ENCODE measurements at regions not wholly inside any gene's neighbourhood (a gene's known extent, or its start where the extent isn't known, plus 50 kb on each side); places are given as distances from the start of the nearest gene placed in this dataset.

DNA sequence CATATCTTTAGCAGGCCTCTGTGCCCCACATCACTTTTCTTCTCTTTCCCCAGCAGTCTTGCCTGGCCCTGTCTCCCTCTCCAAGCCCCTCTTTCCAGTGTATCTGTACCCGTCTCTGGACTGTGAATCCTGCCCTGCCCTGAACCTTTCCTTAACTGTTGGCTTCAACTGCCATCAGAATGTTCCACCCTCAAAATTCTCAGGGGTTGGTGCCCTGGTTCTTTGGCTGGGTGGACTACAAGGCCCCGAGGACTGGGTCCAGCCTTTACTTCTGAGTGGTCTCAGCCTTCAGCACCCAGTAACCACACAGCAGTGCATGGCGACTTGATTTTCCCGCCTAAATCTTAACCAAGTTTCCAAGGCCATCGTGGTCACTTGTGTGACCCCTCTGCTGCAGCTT, 333.5 kb upstream of the RGMA start:
- DNase-seq (ENCODE audit: insufficient read length) (no peak), FAIRE-seq (no peak)
- no peak for TF ChIP-seq TAF1 (IDR thresholded peaks at IDR 0.05; ENCODE audit: borderline replicate concordance, low read depth, low read length)
- TF ChIP-seq POLR2AphosphoS5 (IDR thresholded peaks at IDR 0.05; ENCODE audit: low read depth, low read length) = no peak
- TF ChIP-seq POLR2A (IDR thresholded peaks at IDR 0.05; ENCODE audit: low read depth, low read length) = no peak

DNA sequence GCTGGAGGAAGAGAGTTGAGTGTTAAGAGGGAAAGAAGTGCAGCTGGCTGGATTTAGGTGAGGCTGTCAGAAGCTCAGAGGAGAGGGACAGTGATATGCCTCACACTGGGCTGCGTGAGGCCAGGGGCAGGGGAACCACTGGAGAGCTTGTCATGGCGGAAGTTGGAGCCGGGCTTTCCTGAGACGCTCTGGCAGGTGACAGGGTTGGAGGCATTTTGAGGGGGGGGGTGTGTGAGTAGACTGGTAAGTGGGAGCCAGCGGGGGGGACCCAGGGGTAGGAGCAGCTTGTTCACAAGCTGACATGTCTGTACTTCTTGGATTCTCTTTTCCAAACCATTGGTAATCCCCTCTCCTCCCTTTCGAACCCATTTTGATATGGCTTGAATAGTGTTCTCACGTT, 331.5 kb upstream of the RGMA start:
- no peak for FAIRE-seq
- no peak for TF ChIP-seq POLR2AphosphoS5 (IDR thresholded peaks at IDR 0.05; ENCODE audit: low read depth, low read length)
- no peak for TF ChIP-seq TAF1 (IDR thresholded peaks at IDR 0.05; ENCODE audit: borderline replicate concordance, low read depth, low read length)
- no peak for TF ChIP-seq POLR2A (IDR thresholded peaks at IDR 0.05; ENCODE audit: low read depth, low read length)
- no peak for DNase-seq (ENCODE audit: insufficient read length)

DNA sequence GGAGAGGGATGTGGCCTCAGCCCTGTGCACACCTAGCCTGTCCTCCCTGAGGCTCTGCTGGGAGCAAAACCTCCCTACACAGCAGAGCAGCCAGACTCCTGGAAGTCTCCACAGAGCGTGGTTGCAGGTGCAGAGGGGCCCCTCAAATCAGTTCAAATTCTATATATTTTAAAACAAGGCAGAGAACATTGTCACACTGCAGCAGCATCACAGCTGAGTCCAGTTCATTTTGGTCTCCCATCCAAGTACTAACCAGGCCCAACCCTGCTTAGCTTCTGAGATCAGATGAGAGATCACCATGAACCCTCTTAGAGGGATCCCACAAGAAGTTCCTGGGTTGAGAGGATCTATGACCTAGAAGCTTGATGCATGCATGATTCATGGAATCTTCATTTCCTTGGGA, 331.0 kb upstream of the RGMA start:
- DNase-seq (ENCODE audit: insufficient read length) = no peak

DNA sequence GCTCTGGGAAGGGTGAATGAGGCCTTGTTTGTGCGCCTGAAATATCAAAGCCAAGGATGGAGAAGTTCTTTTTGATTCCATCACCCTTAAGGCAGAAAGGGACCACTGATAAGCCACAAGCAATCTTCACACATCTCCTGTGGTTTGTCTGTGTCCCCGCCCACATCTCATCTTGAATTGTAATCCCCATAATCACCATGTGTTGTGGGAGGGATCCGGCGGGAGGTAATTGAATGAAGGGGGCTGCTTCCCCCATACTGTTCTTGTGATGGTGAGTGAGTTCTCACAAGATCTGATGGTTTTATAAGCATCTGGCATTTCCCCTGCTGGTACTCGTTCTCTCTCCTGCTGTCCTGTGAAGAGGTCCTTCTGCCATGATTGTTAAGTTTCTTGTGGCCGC, 329.6 kb upstream of the RGMA start:
- TF ChIP-seq POLR2AphosphoS5 (IDR thresholded peaks at IDR 0.05; ENCODE audit: low read depth, low read length) (no peak), TAF1 (IDR thresholded peaks at IDR 0.05; ENCODE audit: borderline replicate concordance, low read depth, low read length) (no peak), POLR2A (IDR thresholded peaks at IDR 0.05; ENCODE audit: low read depth, low read length) (no peak)

More for the DNA sequence above, 331.0 kb upstream of the RGMA start:
- TF ChIP-seq TAF1 (IDR thresholded peaks at IDR 0.05; ENCODE audit: borderline replicate concordance, low read depth, low read length) (no peak), POLR2AphosphoS5 (IDR thresholded peaks at IDR 0.05; ENCODE audit: low read depth, low read length) (no peak), POLR2A (IDR thresholded peaks at IDR 0.05; ENCODE audit: low read depth, low read length) (no peak)
- no peak for FAIRE-seq

DNA sequence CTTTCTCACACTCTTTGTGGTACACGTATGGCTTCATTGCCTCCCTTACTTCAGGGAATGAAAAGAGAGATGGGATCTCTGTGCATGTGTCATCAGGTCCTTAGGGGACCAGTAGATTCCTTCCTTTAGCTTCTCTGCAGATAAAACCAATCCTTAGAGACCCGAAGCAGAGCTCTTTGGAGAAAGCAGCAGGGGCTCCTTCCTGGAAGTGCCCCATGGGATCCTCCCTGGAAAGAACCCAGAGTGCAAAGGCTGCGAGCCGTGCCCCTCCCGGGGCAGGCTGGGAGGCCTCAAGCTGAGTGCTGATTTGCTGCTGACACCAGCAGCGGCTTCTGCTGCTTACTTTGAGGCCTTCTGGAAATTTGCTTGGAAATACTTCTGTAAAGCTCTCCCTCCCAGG, 328.6 kb upstream of the RGMA start:
- DNase-seq (ENCODE audit: insufficient read length) = no peak
- FAIRE-seq = no peak
- TF ChIP-seq POLR2A (IDR thresholded peaks at IDR 0.05; ENCODE audit: low read depth, low read length) = no peak
- TF ChIP-seq TAF1 (IDR thresholded peaks at IDR 0.05; ENCODE audit: borderline replicate concordance, low read depth, low read length) = no peak

More for the DNA sequence above, 329.6 kb upstream of the RGMA start:
- FAIRE-seq (no peak), DNase-seq (ENCODE audit: insufficient read length) (no peak)

DNA sequence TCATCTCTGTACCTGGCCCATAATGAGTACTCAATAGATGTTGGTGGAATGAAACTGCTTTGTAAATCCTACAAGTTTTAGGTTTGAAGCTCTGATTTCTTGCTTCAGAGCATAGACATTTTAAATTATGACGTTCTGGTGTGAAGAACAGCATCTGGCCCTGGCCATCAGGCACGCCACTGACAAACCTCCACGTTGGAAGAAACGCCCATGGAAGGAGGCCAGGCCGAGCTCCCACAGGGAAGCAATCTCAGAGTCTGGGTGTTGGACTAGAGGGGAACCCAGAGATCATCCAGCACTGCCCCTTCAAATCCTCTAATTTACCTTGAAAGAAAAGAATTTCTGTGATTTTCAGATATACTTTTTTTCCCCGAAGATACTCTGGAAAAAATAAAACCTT, 328.1 kb upstream of the RGMA start:
- TF ChIP-seq POLR2AphosphoS5 (IDR thresholded peaks at IDR 0.05; ENCODE audit: low read depth, low read length) (no peak), TAF1 (IDR thresholded peaks at IDR 0.05; ENCODE audit: borderline replicate concordance, low read depth, low read length) (no peak), POLR2A (IDR thresholded peaks at IDR 0.05; ENCODE audit: low read depth, low read length) (no peak)
- DNase-seq (ENCODE audit: insufficient read length) (no peak), FAIRE-seq (no peak)

DNA sequence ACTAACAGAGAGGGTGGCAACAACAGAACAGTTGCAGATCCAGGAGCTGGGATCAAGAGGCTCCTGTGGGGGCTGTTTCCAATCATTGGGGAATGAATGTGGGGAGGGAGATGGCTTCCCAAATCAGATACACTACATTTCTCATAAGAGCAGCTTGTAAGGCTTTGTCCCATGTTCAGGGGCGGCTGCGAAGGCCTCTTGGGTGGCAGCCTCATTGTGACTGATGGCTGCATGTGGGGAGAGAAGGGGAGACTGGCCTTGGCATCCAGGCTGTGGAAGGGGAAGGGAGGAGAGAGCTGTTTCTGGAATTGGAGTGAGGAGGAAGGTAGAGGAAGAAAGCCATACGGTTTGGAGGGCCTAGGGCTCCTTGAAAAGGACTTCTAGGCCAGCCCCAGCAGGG, 326.6 kb upstream of the RGMA start:
- TF ChIP-seq TAF1 (IDR thresholded peaks at IDR 0.05; ENCODE audit: borderline replicate concordance, low read depth, low read length) = no peak
- TF ChIP-seq POLR2AphosphoS5 (IDR thresholded peaks at IDR 0.05; ENCODE audit: low read depth, low read length) = no peak
- no peak for TF ChIP-seq POLR2A (IDR thresholded peaks at IDR 0.05; ENCODE audit: low read depth, low read length)
- DNase-seq (ENCODE audit: insufficient read length) (no peak), FAIRE-seq (no peak)

DNA sequence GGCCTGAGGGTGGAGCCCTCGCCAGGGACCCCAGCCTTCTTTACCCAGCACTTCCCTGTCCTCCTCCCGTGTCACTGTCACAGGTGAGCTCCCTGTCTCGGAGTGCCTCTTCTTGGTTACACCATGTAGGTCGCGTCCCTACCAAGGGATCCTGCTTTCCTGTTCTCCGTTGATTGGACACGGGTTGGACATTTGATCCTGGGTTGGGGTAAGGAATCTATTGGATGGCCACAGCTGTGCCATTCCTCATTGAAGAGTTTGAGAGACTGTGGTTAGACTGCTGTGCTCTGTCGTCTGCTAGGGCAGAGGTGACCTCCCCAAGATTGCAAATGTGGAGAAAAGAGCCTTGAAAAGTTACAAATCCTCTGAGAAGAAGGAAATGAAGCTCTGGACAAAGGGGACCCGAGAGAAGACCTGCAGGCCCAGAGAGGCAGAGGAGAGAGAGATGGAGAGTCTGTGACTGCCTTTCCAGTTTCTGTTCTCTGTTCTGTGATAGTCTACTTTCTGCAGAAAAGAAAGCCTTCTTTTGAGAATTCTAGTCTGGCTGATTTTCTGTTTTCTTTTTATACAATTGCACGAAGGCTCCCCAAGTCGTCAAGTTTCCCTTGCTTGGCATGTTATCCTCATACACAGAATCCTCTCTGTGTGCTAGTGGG, 325.7 kb upstream of the RGMA start:
- FAIRE-seq (no peak), DNase-seq (ENCODE audit: insufficient read length) (no peak)
- no peak for TF ChIP-seq TAF1 (IDR thresholded peaks at IDR 0.05; ENCODE audit: borderline replicate concordance, low read depth, low read length)
- no peak for TF ChIP-seq POLR2A (IDR thresholded peaks at IDR 0.05; ENCODE audit: low read depth, low read length)
- TF ChIP-seq POLR2AphosphoS5 (IDR thresholded peaks at IDR 0.05; ENCODE audit: low read depth, low read length) = no peak

DNA sequence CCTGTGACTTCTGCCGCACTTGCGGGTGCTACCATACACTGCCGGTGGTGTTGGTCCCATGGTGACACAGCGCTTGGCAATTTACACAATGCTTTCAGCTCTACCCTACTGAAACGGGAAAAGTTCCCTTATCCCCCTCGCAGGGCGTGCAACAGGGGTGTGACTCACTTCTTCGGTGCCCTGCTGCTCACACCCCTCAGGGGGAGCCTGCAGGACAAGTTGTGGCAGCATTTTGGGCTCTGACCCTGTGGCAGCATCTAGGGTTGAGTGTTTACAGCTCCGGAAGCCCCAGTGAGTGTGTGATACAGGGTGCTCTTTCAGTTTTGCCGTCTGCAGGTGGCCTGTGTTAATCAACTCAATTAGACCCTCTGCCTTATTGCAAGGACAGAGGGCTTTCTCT, 324.7 kb upstream of the RGMA start:
- TF ChIP-seq POLR2A (IDR thresholded peaks at IDR 0.05; ENCODE audit: low read depth, low read length) = no peak
- DNase-seq (ENCODE audit: insufficient read length) = no peak
- no peak for FAIRE-seq

DNA sequence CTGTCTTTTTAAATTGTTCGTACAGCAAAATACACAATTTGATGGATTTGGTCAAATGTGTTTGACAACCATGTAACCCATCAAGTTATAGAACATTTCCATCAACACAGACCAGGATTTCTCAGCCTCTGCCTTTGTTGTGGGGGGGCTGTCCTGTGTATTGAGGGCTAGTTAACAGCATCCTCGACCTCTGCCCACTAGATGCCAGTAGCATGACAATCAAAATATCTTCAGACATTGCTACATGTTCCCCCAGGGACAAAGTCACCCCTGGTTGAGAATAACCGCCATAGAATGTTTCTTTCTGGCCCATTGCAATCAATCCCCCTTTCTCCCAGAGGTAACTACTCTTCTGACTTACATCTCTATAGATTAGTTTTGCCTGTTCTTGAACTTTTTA, 310.1 kb upstream of the RGMA start:
- DNase-seq (ENCODE audit: insufficient read length) = no peak
- TF ChIP-seq POLR2A (IDR thresholded peaks at IDR 0.05; ENCODE audit: low read depth, low read length) (no peak), TAF1 (IDR thresholded peaks at IDR 0.05; ENCODE audit: borderline replicate concordance, low read depth, low read length) (no peak), POLR2AphosphoS5 (IDR thresholded peaks at IDR 0.05; ENCODE audit: low read depth, low read length) (no peak)
- no peak for FAIRE-seq

DNA sequence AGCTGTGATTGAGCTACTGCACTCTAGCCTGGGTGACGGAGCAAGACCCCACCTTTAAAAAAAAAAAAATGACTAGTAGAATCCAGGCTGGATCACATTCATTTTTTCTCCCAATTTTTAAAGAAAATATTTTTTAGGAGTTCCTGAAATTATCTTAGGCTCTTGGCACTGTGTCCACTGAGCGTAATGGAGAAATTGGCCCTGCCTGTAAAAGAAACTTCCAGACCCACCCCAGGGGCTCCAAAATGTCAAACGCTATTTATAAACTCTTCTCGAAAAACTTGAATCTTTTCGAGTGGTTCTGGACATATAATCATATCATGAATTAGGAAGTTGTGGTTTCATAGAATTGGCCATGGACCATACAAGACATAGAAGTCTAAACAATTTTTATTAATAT, 300.2 kb upstream of the RGMA start:
- FAIRE-seq (no peak), DNase-seq (ENCODE audit: insufficient read length) (no peak)
- no peak for TF ChIP-seq POLR2AphosphoS5 (IDR thresholded peaks at IDR 0.05; ENCODE audit: low read depth, low read length)
- no peak for TF ChIP-seq POLR2A (IDR thresholded peaks at IDR 0.05; ENCODE audit: low read depth, low read length)
- no peak for TF ChIP-seq TAF1 (IDR thresholded peaks at IDR 0.05; ENCODE audit: borderline replicate concordance, low read depth, low read length)

DNA sequence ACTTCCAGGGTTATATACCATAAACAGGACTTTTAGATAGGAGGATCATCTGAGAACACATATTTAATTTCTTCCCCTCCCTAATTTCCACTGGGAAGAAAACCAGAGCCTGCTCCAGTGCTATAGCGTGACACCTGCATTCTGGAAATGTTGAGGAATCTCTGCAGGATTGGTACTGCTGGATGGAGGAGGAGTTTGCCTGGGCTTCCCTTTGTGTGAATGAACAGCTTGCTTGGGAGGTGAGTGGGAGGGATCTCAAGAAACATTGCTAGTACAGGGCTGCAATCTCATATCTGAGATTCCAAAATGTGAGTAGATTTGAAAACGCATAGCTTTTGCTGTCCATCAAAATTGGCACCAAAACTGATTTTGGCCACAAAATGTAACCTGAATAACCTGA, 295.9 kb upstream of the RGMA start:
- FAIRE-seq = no peak

More for the DNA sequence above, 295.9 kb upstream of the RGMA start:
- DNase-seq (ENCODE audit: insufficient read length) = no peak
- TF ChIP-seq TAF1 (IDR thresholded peaks at IDR 0.05; ENCODE audit: borderline replicate concordance, low read depth, low read length) = no peak
- no peak for TF ChIP-seq POLR2AphosphoS5 (IDR thresholded peaks at IDR 0.05; ENCODE audit: low read depth, low read length)
